IMR-90 (cell line): ENCODE measurements at regions not wholly inside any gene's neighbourhood (a gene's known extent, or its start where the extent isn't known, plus 50 kb on each side); places are given as distances from the start of the nearest gene placed in this dataset.

Experiments
- ATAC-seq: fragments of 200-7000 bp; cut with Tn5 transposase; 2 replicates; pipeline ENCODE4 v1.9.1; 2020; ENCODE audit warnings: low read depth, mild to moderate bottlenecking, moderate library complexity
- BruUV-seq: library from RNA; stranded (reverse); fragments of 400-500 nt; replicated peaks from 2 replicates; lab custom pipeline; 2021; lab: Mats Ljungman, UMichigan
- CTCF ChIA-PET: fragments of 300-600 bp; formaldehyde crosslinking; extraction: SDS; loops from one replicate; lab custom pipeline; 2021; ENCODE audit warnings: antibody characterized with exemption; lab: Yijun Ruan, JAX
- POLR2A ChIA-PET: fragments of 300-600 bp; sonication (Branson Sonifier 250); formaldehyde crosslinking; loops from one replicate; lab custom pipeline; 2022; ENCODE audit warnings: antibody characterized with exemption; ENCODE audit not compliant: unreplicated experiment; lab: Charles Lee
- DNase-seq: peaks from one replicate; pipeline ENCODE4 v3.0.0; 2013
- H2AFZ ChIP-seq: replicated peaks from 2 replicates; pipeline ENCODE3; 2013; ENCODE audit warnings: low read length, mild to moderate bottlenecking; ENCODE audit not compliant: poor library complexity
- H2AK5ac ChIP-seq: 2 replicates; pipeline ENCODE4 v1.6.1; 2013; ENCODE audit warnings: low read depth, low read length, inconsistent platforms
- H2AK9ac ChIP-seq: replicated peaks from 2 replicates; pipeline ENCODE3; 2013; ENCODE audit warnings: mild to moderate bottlenecking, low read depth, low read length, moderate library complexity; ENCODE audit not compliant: poor library complexity
- H2BK120ac ChIP-seq: 2 replicates; pipeline ENCODE4 v1.6.1; 2013; ENCODE audit warnings: low read depth, low read length, inconsistent platforms
- H2BK15ac ChIP-seq: 3 replicates; pipeline ENCODE4 v1.6.1; 2013; ENCODE audit warnings: low read depth, low read length, inconsistent platforms
- H2BK20ac ChIP-seq: 2 replicates; pipeline ENCODE4 v1.6.1; 2013; ENCODE audit warnings: low read depth, mild to moderate bottlenecking, inconsistent platforms, low read length, moderate library complexity
- H2BK5ac ChIP-seq: 2 replicates; pipeline ENCODE4 v1.6.1; 2013; ENCODE audit warnings: mild to moderate bottlenecking, low read depth, low read length, inconsistent platforms; ENCODE audit not compliant: poor library complexity, severe bottlenecking
- H3K14ac ChIP-seq: replicated peaks from 2 replicates; pipeline ENCODE4 v1.6.1; 2013; ENCODE audit warnings: low read depth, low read length, inconsistent platforms
- H3K18ac ChIP-seq: 2 replicates; pipeline ENCODE4 v1.6.1; 2013; ENCODE audit warnings: low read depth, low read length, control low read depth
- H3K23ac ChIP-seq: 2 replicates; pipeline ENCODE4 v1.6.1; 2013; ENCODE audit warnings: low read depth, low read length, inconsistent platforms
- H3K27ac ChIP-seq: 2 replicates; pipeline ENCODE4 v1.5.1; 2013; ENCODE audit warnings: mild to moderate bottlenecking, control low read depth, low read length; ENCODE audit not compliant: insufficient read depth
- H3K27me3 ChIP-seq: 2 replicates; pipeline ENCODE4 v1.6.1; 2013; ENCODE audit warnings: low read length; ENCODE audit not compliant: control insufficient read depth, insufficient read depth
- H3K36me3 ChIP-seq: 2 replicates; pipeline ENCODE4 v1.6.1; 2013; ENCODE audit warnings: low read length, mixed read lengths; ENCODE audit not compliant: control insufficient read depth, insufficient read depth
- H3K4ac ChIP-seq: 2 replicates; pipeline ENCODE4 v1.6.1; 2013; ENCODE audit warnings: low read depth, low read length, inconsistent platforms
- H3K4me1 ChIP-seq: 2 replicates; pipeline ENCODE4 v1.6.1; 2013; ENCODE audit warnings: low read length, mixed read lengths; ENCODE audit not compliant: control insufficient read depth, insufficient read depth
- H3K4me2 ChIP-seq: 2 replicates; pipeline ENCODE4 v1.6.1; 2013; ENCODE audit warnings: low read depth, mild to moderate bottlenecking, control low read depth, low read length, moderate library complexity
- H3K4me3 ChIP-seq: 2 replicates; pipeline ENCODE4 v1.5.1; 2013; ENCODE audit warnings: low read depth, mild to moderate bottlenecking, control low read depth, low read length, moderate library complexity; ENCODE audit not compliant: insufficient read depth
- H3K56ac ChIP-seq: 2 replicates; pipeline ENCODE4 v1.6.1; 2013; ENCODE audit warnings: low read length, inconsistent platforms; ENCODE audit not compliant: insufficient read depth; ENCODE audit errors: extremely low read depth
- H3K79me1 ChIP-seq, 2 experiments: 2 replicates each; pipeline ENCODE4 v1.6.1; 2013; ENCODE audit warnings: low read length in 2 of 2, inconsistent platforms in 1 of 2, low read depth in 1 of 2
- H3K9ac ChIP-seq: 2 replicates; pipeline ENCODE4 v1.6.1; 2013; ENCODE audit warnings: low read depth, low read length, control low read depth
- H3K9me1 ChIP-seq: 2 replicates; pipeline ENCODE4 v1.6.1; 2013; ENCODE audit warnings: low read length, inconsistent platforms; ENCODE audit not compliant: insufficient read depth
- H3K9me3 ChIP-seq: 2 replicates; pipeline ENCODE4 v1.6.1; 2013; ENCODE audit warnings: low read length; ENCODE audit not compliant: control insufficient read depth, insufficient read depth
- H4K20me1 ChIP-seq: 2 replicates; pipeline ENCODE4 v1.6.1; 2013; ENCODE audit warnings: low read length, inconsistent platforms; ENCODE audit not compliant: insufficient read depth
- H4K5ac ChIP-seq: 2 replicates; pipeline ENCODE4 v1.6.1; 2013; ENCODE audit warnings: mild to moderate bottlenecking, low read depth, low read length, control low read depth
- H4K8ac ChIP-seq, 2 experiments: 2 replicates each; pipeline ENCODE4 v1.6.1; 2013; ENCODE audit warnings: low read depth in 2 of 2, low read length in 2 of 2, control low read depth in 1 of 2, inconsistent platforms in 1 of 2
- H4K91ac ChIP-seq: 2 replicates; pipeline ENCODE4 v1.6.1; 2013; ENCODE audit warnings: low read depth, low read length, inconsistent platforms; ENCODE audit not compliant: insufficient read depth
- ELK1 ChIP-seq: fragments of 150-350 bp; IDR thresholded peaks from 2 replicates; pipeline ENCODE4 v1.6.1; 2016; ENCODE audit warnings: low read depth, mild to moderate bottlenecking, low read length, moderate library complexity, borderline replicate concordance
- MAZ ChIP-seq: IDR thresholded peaks from 2 replicates; pipeline ENCODE4 v1.6.1; 2012; ENCODE audit warnings: low read depth, mild to moderate bottlenecking, low read length, improper control_type of control experiment, moderate library complexity, borderline replicate concordance
- RAD21 ChIP-seq: IDR thresholded peaks from 2 replicates; pipeline ENCODE4 v1.6.1; 2012; ENCODE audit warnings: low read length, improper control_type of control experiment
- dilution Hi-C: fragments of 300-500 bp; cut with HindIII; formaldehyde crosslinking; loops from one replicate; pipeline ENCODE4 v1.14.3; 2018; ENCODE audit warnings: low sequenced_read_pairs; ENCODE audit not compliant: unreplicated experiment
- in situ Hi-C: fragments of 300-500 bp; cut with MboI; formaldehyde crosslinking; loops from 3 replicates; pipeline ENCODE4 v1.14.3; 2019; ENCODE audit warnings: low sequenced_read_pairs, inconsistent platforms, mixed read lengths
- intact Hi-C: fragments of 100-400 bp; cut with micrococcal nuclease; formaldehyde crosslinking; loops from 2 replicates; pipeline ENCODE4 v1.10.0; 2022

DNA sequence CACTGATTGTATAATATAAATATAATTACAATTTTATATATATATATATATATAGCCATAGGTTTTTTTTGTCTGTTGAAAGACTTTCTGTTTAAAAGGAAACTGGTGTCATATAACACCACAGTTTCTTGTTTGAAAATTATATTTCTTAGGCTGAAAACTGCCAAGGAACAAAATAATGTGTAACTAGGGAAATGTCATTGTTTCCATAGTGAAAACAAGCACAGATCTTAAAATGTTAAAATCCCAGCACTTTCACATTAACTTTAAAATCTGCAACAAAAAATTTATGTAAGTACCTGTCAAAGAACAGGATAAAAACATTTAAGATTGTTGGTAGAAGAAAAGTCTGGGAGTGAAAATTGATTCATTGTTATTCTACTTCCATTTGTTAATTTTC is 104.2 kb downstream of the ATP6V1G3 start:
- in situ Hi-C loops = no loop called here
- H3K4me1 ChIP-seq = no peaks in the 10 kb centered on the region; the same call in none of the 2 replicates
- H4K5ac ChIP-seq = no peak overlapping the region
- no peaks in the 10 kb centered on the region for H3K36me3 ChIP-seq
- ATAC-seq (no peak), DNase-seq (no peak)
- no peak overlapping the region for H2BK5ac ChIP-seq
- no peak overlapping the region for H3K27ac ChIP-seq
- H3K56ac ChIP-seq = no peak overlapping the region
- TF ChIP-seq MAZ (no peak), ELK1 (no peak), RAD21 (no peak)
- no peaks in the 10 kb centered on the region for H3K9me1 ChIP-seq
- H4K8ac ChIP-seq = no peak overlapping the region
- no peak overlapping the region for H2AK5ac ChIP-seq
- no peak overlapping the region for H3K14ac ChIP-seq
- H4K20me1 ChIP-seq = no peaks in the 10 kb centered on the region
- H2BK15ac ChIP-seq = no peak overlapping the region
- POLR2A ChIA-PET = no interaction called here
- H2BK120ac ChIP-seq = no peak overlapping the region
- no peaks in the 10 kb centered on the region for H3K27me3 ChIP-seq
- H3K4ac ChIP-seq = no peak overlapping the region
- no peak overlapping the region for H3K9ac ChIP-seq
- no peaks in the 10 kb centered on the region for H3K79me1 ChIP-seq
- no peak overlapping the region for H2AFZ ChIP-seq
- H2AK9ac ChIP-seq = no peak overlapping the region
- H2BK20ac ChIP-seq = no peak overlapping the region
- no peak overlapping the region for H3K4me2 ChIP-seq
- dilution Hi-C loops = no loop called here
- no peak overlapping the region for H4K91ac ChIP-seq
- CTCF ChIA-PET = no interaction called here
- H3K9me3 ChIP-seq = no peaks in the 10 kb centered on the region; the same call in 1 of the 2 replicates
- intact Hi-C loops = no loop called here
- no TSS peak for BruUV-seq
- H3K18ac ChIP-seq = no peak overlapping the region
- H3K4me3 ChIP-seq = no peak overlapping the region
- no peak overlapping the region for H3K23ac ChIP-seq
